Left ventricle myocardium inferior (tissue), 1 donor: ENCODE measurements at regions not wholly inside any gene's neighbourhood (a gene's known extent, or its start where the extent isn't known, plus 50 kb on each side); places are given as distances from the start of the nearest gene placed in this dataset.

Source experiments
- DNase-seq: peaks from one replicate; pipeline ENCODE4 v3.0.0-alpha.2; 2020
- H3K27ac ChIP-seq: fragments of 200-600 bp; replicated peaks from 2 replicates; pipeline ENCODE4 v1.8.0; 2021
- H3K27me3 ChIP-seq: fragments of 200-600 bp; 2 replicates; pipeline ENCODE4 v1.8.0; 2021; ENCODE audit warnings: low read depth
- H3K36me3 ChIP-seq: fragments of 200-600 bp; 2 replicates; pipeline ENCODE4 v1.8.0; 2021
- H3K4me1 ChIP-seq: fragments of 200-600 bp; 2 replicates; pipeline ENCODE4 v1.8.0; 2021
- H3K4me3 ChIP-seq: fragments of 200-600 bp; 2 replicates; pipeline ENCODE4 v1.8.0; 2021; ENCODE audit warnings: mild to moderate bottlenecking, moderate library complexity
- H3K9me3 ChIP-seq: fragments of 200-600 bp; replicated peaks from 2 replicates; pipeline ENCODE4 v1.8.0; 2021
- CTCF ChIP-seq: fragments of 200-600 bp; IDR thresholded peaks from 2 replicates; pipeline ENCODE4 v1.8.0; 2021; ENCODE audit warnings: antibody characterized with exemption, mild to moderate bottlenecking, borderline replicate concordance
- intact Hi-C: fragments of 100-400 bp; cut with micrococcal nuclease; formaldehyde crosslinking; loops from one replicate; pipeline ENCODE4 v1.11.0; 2022
- donor health status: DM: no; HTN: yes; CAD: no; lungs with severe emphysema.

GRCh38 chr4:152074088-152074437 lies 313.3 kb upstream of the GATB start:
- Histone ChIP-seq H3K4me1 (peaks cover 25% of the 10 kb centered on the region), H3K27me3 (no peaks in the 10 kb centered on the region), H3K36me3 (no peaks in the 10 kb centered on the region), H3K9me3 (no peaks in the 10 kb centered on the region), H3K27ac (no peak overlapping the region), H3K4me3 (no peak overlapping the region)
- intact Hi-C loops, result no loop called here
- no peak for TF ChIP-seq CTCF
- DNase-seq, result no peak

DNA sequence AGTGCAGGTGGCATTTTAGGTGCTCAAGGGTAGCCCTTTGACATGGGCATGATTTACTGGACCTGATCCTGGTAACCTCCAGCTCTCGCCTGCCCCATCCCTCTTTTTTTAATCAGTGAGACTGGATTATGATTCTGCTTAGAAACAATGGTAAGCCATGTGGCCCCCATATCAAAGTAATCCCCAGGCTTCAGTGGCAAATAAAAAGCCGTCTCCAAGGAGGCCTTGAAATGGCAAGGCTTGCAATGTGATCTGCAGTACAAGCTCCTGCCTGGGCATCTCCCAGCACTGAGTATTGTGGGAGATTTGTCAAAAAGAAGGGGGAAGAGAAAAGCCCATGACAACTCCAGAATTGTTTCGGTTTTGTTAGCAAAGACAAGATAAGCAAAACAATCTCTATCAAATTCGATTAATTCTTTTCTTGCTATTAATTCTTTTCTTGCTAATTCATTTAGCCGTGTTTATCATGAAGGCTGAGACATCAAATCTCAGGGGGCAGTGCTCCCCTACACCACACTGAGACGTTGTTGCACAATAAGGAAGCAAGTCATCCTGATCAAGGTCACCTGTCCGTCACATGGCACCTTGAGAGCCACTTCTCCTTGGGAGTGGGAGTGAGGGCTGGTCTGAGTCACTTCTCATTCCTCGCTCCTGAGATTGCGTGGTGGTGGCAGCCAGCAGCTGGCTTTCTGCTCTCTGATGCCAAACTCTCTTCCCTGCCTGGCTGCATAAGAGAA lies 312.7 kb upstream of the GATB start:
- Histone ChIP-seq H3K27ac (no peak overlapping the region), H3K4me1 (peaks cover 25% of the 10 kb centered on the region), H3K27me3 (no peaks in the 10 kb centered on the region), H3K36me3 (no peaks in the 10 kb centered on the region), H3K4me3 (no peak overlapping the region), H3K9me3 (no peaks in the 10 kb centered on the region)
- intact Hi-C loops, result no loop called here
- TF ChIP-seq CTCF, result no peak
- DNase-seq, result no peak

- DNase-seq, result no peak
- intact Hi-C loops, result no loop called here
- TF ChIP-seq CTCF, result no peak
- Histone ChIP-seq H3K4me3 (no peak overlapping the region), H3K27me3 (no peaks in the 10 kb centered on the region), H3K27ac (peak overlapping the region; percentile 68), H3K36me3 (no peaks in the 10 kb centered on the region), H3K9me3 (no peaks in the 10 kb centered on the region), H3K4me1 (peaks cover 25% of the 10 kb centered on the region)
Observed at GRCh38 chr4:152072906-152073305, 312.1 kb upstream of the GATB start.

GRCh38 chr4:152072001-152072485 lies 311.2 kb upstream of the GATB start:
- no peaks in the 10 kb centered on the region for H3K9me3 ChIP-seq
- intact Hi-C loops, result no loop called here
- H3K27me3 ChIP-seq, result no peaks in the 10 kb centered on the region
- no peak overlapping the region for H3K4me3 ChIP-seq
- no peaks in the 10 kb centered on the region for H3K36me3 ChIP-seq
- no peak for TF ChIP-seq CTCF
- peak overlapping the region; percentile 68 for H3K27ac ChIP-seq
- peak; percentile 33 for DNase-seq
- H3K4me1 ChIP-seq, result peaks cover 25% of the 10 kb centered on the region

DNA sequence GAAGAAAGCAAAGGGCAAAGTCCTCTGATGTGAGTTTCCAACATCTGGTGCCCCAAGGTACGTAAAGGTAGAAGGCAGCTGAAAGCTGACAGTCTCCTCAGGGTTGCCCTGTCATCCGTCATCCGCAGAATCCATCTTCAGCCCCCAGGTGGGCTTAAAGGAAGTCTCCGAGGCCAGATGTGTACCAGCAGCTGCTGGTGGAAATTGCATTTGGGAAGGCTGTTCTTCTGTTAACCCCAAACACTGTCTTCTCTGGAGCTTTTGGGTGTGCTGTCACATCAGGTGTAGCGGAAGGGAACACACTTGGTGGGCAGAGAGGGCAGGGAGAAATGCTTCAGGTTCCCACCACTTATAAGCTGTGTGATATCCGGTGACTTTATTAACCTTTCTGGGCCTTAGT lies 310.0 kb upstream of the GATB start:
- Histone ChIP-seq H3K9me3 (no peaks in the 10 kb centered on the region), H3K27ac (no peak overlapping the region), H3K4me3 (no peak overlapping the region), H3K36me3 (no peaks in the 10 kb centered on the region), H3K27me3 (no peaks in the 10 kb centered on the region), H3K4me1 (peaks cover 26% of the 10 kb centered on the region)
- no peak for DNase-seq
- intact Hi-C loops, result no loop called here
- no peak for TF ChIP-seq CTCF
